ENCODE measurements at regions not wholly inside any gene's neighbourhood (a gene's known extent, or its start where the extent isn't known, plus 50 kb on each side); places are given as distances from the start of the nearest gene placed in this dataset.
A peak's percentile ranks its signal among the peaks of the same experiment; 100 is the strongest.
"Not testable (repeated sequence)": the region's sequence is repeated elsewhere in the genome, so short reads cannot be mapped to it uniquely, and the experiment has no call there.

GRCh38 chr6:137297887-137298286, 78.7 kb upstream of the IFNGR1 start:
- no peaks in the 10 kb centered on the region for H3K27me3 ChIP-seq
- intact Hi-C loops (cut with DNase I) = no loop called here
- 45 to 64% (median 50%) methylated on average over 5 of the region's 5 CpGs for WGBS, 4 donors
- no peaks in the 10 kb centered on the region for H3K9me3 ChIP-seq
- peaks cover 0 to 36% (median 0%) of the 10 kb centered on the region in 12 donors for H3K4me1 ChIP-seq
- H3K4me3 ChIP-seq = no peak overlapping the region
- peak overlapping the region in 1 of 12 donors; percentile 3 for H3K27ac ChIP-seq
- H3K36me3 ChIP-seq = no peaks in the 10 kb centered on the region
- ATAC-seq (peak in 2 of 4 donors; percentile 36 to 53), DNase-seq (peak in 2 of 5 donors; percentile 10 to 27)
- TF ChIP-seq CTCF (IDR thresholded peaks at IDR 0.05) (no peak), POLR2A (IDR thresholded peaks at IDR 0.05) (no peak)

GRCh38 chr6:137292326-137292725, 73.1 kb upstream of the IFNGR1 start:
- intact Hi-C loops (cut with DNase I); H3K9me3 ChIP-seq; H3K4me3 ChIP-seq; ATAC-seq; H3K27me3 ChIP-seq; DNase-seq; H3K27ac ChIP-seq; H3K36me3 ChIP-seq: not testable (repeated sequence)
- H3K4me1 ChIP-seq = peaks cover 0 to 29% (median 0%) of the 10 kb centered on the region in 12 donors
- 88 to 92% (median 91%) methylated on average over 3 of the region's 3 CpGs for WGBS, 4 donors

GRCh38 chr6:137291441-137291840, 72.3 kb upstream of the IFNGR1 start:
- Histone ChIP-seq H3K36me3 (no peaks in the 10 kb centered on the region), H3K4me1 (peaks cover 0 to 24% (median 0%) of the 10 kb centered on the region in 12 donors), H3K27me3 (no peaks in the 10 kb centered on the region), H3K27ac (peak overlapping the region in 1 of 12 donors; percentile 61), H3K9me3 (peaks cover 0 to 7% (median 0%) of the 10 kb centered on the region in 12 donors), H3K4me3 (no peak overlapping the region)
- 34 to 62% (median 51%) methylated on average over 3 of the region's 3 CpGs for WGBS, 4 donors
- no peak for TF ChIP-seq CTCF (IDR thresholded peaks at IDR 0.05)
- TF ChIP-seq POLR2A (IDR thresholded peaks at IDR 0.05) = no peak
- ATAC-seq = peak; percentile 67 to 84 (median 78)
- DNase-seq = peak in 4 of 5 donors; percentile 33 to 66 (median 52)
- intact Hi-C loops (cut with DNase I) = no loop called here

GRCh38 chr6:137290601-137291261, 71.5 kb upstream of the IFNGR1 start:
- 76 to 89% (median 84%) methylated on average over 5 of the region's 5 CpGs for WGBS, 4 donors
- Histone ChIP-seq H3K36me3 (no peaks in the 10 kb centered on the region), H3K27me3 (no peaks in the 10 kb centered on the region), H3K9me3 (peaks cover 0 to 7% (median 0%) of the 10 kb centered on the region in 12 donors), H3K27ac (no peak overlapping the region), H3K4me3 (no peak overlapping the region), H3K4me1 (peaks cover 0 to 24% (median 0%) of the 10 kb centered on the region in 12 donors)
- DNase-seq (no peak), ATAC-seq (no peak)
- intact Hi-C loops (cut with DNase I) = no loop called here
- no peak for TF ChIP-seq CTCF (IDR thresholded peaks at IDR 0.05)
- no peak for TF ChIP-seq POLR2A (IDR thresholded peaks at IDR 0.05)
